ENCODE measurements at regions not wholly inside any gene's neighbourhood (a gene's known extent, or its start where the extent isn't known, plus 50 kb on each side); places are given as distances from the start of the nearest gene placed in this dataset.
A peak's percentile ranks its signal among the peaks of the same experiment; 100 is the strongest.

DNA sequence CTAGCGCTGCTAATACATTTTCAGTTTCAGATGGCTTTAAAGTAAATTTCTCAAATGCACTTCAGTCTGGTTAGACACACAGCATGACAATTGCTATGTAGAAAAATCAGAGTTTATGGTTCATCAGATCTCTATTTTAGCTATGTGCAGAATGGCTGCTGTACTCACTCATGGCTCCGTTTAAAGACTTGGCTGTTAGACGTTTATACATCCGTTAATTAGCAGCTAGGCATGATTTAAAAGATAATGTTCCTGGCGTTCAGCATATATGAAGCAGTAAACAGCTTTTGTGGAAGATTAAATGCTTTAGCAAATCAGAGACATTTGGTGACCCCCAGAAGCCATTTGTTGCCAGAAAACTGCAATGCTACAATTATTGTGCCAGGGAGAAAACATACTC is 350.0 kb upstream of the MANEA start:
- Histone ChIP-seq H3K27me3 (ENCODE audit: insufficient read depth) (no peaks in the 10 kb centered on the region), H2AFZ (ENCODE audit: low read depth) (no peak overlapping the region), H3K4me2 (no peak overlapping the region), H3K4me1 (ENCODE audit: control insufficient read depth in 1 of 2, insufficient read depth in 2 of 2, low read depth in 1 of 2, low read length in 1 of 2) (no peaks in the 10 kb centered on the region; a peak in 2 of 4 replicates), H3K36me3 (replicated peaks in 1 of 2; ENCODE audit: control insufficient read depth in 1 of 2, insufficient read depth in 2 of 2, low read length in 1 of 2) (no peaks in the 10 kb centered on the region), H3K27ac (ENCODE audit: low read depth in 2 of 2, low read length in 1 of 2) (peak overlapping the region in 1 of 2 experiments; percentile 30; a peak in 1 of 4 replicates), H3F3A (replicated peaks; ENCODE audit: insufficient read depth) (no peaks in the 10 kb centered on the region), H3K9ac (no peak overlapping the region), H3K79me2 (ENCODE audit: insufficient read depth) (no peaks in the 10 kb centered on the region), H3K9me3 (no peaks in the 10 kb centered on the region), H4K20me1 (ENCODE audit: insufficient read depth) (no peaks in the 10 kb centered on the region), H3K9me2 (no peaks in the 10 kb centered on the region), H3K4me3 (ENCODE audit: low read depth in 2 of 2, low read length in 1 of 2) (peak overlapping the region in 1 of 2 experiments; percentile 17; a peak in 2 of 4 replicates)
- DNase-seq = peak; percentile 5
- 4% methylated on average over 5 of the region's 5 CpGs for WGBS (ENCODE audit: low lambda C conversion rate)
- TF ChIP-seq, protein P1, sequence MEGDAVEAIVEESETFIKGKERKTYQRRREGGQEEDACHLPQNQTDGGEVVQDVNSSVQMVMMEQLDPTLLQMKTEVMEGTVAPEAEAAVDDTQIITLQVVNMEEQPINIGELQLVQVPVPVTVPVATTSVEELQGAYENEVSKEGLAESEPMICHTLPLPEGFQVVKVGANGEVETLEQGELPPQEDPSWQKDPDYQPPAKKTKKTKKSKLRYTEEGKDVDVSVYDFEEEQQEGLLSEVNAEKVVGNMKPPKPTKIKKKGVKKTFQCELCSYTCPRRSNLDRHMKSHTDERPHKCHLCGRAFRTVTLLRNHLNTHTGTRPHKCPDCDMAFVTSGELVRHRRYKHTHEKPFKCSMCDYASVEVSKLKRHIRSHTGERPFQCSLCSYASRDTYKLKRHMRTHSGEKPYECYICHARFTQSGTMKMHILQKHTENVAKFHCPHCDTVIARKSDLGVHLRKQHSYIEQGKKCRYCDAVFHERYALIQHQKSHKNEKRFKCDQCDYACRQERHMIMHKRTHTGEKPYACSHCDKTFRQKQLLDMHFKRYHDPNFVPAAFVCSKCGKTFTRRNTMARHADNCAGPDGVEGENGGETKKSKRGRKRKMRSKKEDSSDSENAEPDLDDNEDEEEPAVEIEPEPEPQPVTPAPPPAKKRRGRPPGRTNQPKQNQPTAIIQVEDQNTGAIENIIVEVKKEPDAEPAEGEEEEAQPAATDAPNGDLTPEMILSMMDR (IDR thresholded peaks at IDR 0.05) = no peak
- TF ChIP-seq, protein P2, sequence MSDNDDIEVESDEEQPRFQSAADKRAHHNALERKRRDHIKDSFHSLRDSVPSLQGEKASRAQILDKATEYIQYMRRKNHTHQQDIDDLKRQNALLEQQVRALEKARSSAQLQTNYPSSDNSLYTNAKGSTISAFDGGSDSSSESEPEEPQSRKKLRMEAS (IDR thresholded peaks at IDR 0.05; ENCODE audit: low read depth) = no peak
- no peak for TF ChIP-seq EP300 (IDR thresholded peaks at IDR 0.05; ENCODE audit: borderline replicate concordance in 1 of 2, low read depth in 1 of 2, low read length in 1 of 2)
- TF ChIP-seq RFX5 (IDR thresholded peaks at IDR 0.05; ENCODE audit: low read length) = no peak
- TF ChIP-seq EZH2phosphoT487 (IDR thresholded peaks at IDR 0.05; ENCODE audit: borderline replicate concordance, low read depth) = no peak
- TF ChIP-seq RAD21 (IDR thresholded peaks at IDR 0.05; ENCODE audit: low read length) = no peak
- TF ChIP-seq, protein P3, sequence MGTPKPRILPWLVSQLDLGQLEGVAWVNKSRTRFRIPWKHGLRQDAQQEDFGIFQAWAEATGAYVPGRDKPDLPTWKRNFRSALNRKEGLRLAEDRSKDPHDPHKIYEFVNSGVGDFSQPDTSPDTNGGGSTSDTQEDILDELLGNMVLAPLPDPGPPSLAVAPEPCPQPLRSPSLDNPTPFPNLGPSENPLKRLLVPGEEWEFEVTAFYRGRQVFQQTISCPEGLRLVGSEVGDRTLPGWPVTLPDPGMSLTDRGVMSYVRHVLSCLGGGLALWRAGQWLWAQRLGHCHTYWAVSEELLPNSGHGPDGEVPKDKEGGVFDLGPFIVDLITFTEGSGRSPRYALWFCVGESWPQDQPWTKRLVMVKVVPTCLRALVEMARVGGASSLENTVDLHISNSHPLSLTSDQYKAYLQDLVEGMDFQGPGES (IDR thresholded peaks at IDR 0.05; ENCODE audit: low read depth, low read length) = no peak
- no peak for TF ChIP-seq GABPA (IDR thresholded peaks at IDR 0.05; ENCODE audit: low read depth)
- TF ChIP-seq, protein P4, sequence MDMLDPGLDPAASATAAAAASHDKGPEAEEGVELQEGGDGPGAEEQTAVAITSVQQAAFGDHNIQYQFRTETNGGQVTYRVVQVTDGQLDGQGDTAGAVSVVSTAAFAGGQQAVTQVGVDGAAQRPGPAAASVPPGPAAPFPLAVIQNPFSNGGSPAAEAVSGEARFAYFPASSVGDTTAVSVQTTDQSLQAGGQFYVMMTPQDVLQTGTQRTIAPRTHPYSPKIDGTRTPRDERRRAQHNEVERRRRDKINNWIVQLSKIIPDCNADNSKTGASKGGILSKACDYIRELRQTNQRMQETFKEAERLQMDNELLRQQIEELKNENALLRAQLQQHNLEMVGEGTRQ (IDR thresholded peaks at IDR 0.05; ENCODE audit: borderline replicate concordance, low read depth, low read length) = no peak
- no peak for TF ChIP-seq MEF2A (IDR thresholded peaks at IDR 0.05; ENCODE audit: borderline replicate concordance, low read depth)
- TF ChIP-seq FOSL2 (IDR thresholded peaks at IDR 0.05; ENCODE audit: borderline replicate concordance, low read depth) = no peak
- no peak for TF ChIP-seq MXI1 (IDR thresholded peaks at IDR 0.05; ENCODE audit: low read depth, low read length)
- no peak for TF ChIP-seq SIN3A (IDR thresholded peaks at IDR 0.05; ENCODE audit: borderline replicate concordance, low read depth, low read length)
- TF ChIP-seq, protein P5, sequence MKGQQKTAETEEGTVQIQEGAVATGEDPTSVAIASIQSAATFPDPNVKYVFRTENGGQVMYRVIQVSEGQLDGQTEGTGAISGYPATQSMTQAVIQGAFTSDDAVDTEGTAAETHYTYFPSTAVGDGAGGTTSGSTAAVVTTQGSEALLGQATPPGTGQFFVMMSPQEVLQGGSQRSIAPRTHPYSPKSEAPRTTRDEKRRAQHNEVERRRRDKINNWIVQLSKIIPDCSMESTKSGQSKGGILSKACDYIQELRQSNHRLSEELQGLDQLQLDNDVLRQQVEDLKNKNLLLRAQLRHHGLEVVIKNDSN (IDR thresholded peaks at IDR 0.05; ENCODE audit: borderline replicate concordance, low read depth) = no peak
- POLR2A ChIA-PET = no interaction called here
- CTCF ChIA-PET = interaction anchor here (1.1 kb wide), 1 partner anchor 8 kb away, joined by 3 read pairs; no protein-coding TSS in a partner anchor
